Epidermal melanocyte (primary cell): ENCODE measurements at regions not wholly inside any gene's neighbourhood (a gene's known extent, or its start where the extent isn't known, plus 50 kb on each side); places are given as distances from the start of the nearest gene placed in this dataset.

Experiments used
- DNase-seq: peaks from one replicate; pipeline ENCODE4 v3.0.0; 2011; ENCODE audit warnings: low spot score; ENCODE audit not compliant: insufficient read length

DNA sequence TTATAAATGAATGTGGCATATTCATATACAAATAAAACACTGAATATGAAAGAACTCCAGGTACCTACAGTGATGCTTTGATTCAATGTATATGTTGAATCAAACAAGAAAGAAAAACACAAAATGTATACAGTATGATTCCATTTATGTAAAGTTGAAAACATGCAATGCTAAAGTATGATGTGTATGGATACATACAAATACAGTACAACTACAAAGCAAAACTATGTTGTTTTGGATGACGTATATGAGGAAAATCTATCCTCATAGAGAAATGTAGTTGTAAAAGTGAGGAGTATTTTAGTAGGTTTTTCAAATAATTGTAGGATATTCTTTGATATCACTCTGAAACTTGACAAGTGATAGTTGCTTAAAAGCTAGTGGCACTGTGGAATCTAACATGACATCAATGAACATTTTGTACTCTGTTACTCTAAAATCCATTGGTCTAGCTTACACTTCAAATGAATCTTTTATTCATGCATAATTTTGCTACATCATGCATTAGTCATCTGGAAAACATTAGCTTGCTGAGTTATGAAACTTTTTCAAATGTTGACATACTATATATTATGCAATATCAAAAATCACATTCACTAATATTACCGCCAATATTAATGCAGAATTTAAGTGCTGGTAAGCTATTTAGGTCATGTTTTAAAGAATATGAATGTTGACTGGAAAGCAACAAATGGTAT, 278.1 kb upstream of the CHRNA7 start:
- no peak for DNase-seq

DNA sequence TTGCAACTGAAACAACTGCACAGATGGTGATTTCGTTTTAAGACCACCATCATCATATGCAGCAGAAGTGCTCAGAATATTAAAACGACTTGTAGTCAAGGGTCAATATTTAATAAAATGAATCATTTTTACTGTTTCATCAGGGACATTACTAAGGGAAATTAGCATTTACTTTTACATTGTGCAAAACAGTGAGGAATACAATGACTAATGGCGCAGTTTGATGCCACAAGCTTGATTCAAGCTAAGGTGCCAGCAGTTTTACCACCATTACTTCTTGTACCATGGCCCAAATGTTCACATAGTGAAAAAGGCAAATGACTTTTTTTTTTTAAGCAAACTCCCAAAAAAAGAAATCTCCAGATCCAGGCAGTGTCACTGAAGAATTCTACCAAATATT, 277.4 kb upstream of the CHRNA7 start:
- no peak for DNase-seq

DNA sequence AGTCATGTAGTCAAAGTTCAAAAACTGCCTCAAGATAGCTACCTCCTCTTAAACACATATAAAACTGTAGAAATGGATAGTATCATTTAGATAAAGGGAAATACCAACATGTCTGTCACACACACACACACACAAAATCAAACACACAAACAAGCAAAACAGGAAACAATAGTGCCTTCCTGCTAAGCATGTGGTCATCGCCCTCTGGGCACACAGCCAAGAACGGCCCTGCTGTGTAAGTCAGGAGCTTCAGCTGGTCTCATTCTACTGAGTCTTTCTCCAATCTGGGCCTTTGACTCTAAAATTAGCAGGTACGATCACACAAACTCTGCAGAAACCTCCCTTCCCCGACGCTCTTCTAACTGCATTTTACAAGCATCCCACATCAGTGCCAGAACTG, 272.2 kb upstream of the CHRNA7 start:
- no peak for DNase-seq

DNA sequence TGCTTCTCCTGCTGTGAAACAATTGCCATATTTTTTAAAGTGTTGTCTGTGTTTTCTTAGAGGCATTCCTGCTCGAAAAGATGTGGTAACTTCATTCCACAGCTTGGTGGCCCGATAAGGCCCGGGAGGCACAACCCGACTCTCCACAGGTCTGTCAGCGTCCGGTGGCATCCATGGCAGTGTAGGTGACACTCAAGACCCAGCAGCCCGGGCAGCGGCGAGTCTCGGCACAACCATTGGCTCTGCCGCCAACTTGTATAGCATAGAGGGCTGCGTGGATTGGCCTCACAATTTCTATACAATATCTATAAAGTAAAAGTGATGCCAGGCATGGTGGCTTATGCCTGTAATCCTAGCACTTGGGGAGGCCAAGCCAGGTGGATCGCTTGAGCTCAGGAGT, 262.3 kb upstream of the CHRNA7 start:
- DNase-seq = no peak

DNA sequence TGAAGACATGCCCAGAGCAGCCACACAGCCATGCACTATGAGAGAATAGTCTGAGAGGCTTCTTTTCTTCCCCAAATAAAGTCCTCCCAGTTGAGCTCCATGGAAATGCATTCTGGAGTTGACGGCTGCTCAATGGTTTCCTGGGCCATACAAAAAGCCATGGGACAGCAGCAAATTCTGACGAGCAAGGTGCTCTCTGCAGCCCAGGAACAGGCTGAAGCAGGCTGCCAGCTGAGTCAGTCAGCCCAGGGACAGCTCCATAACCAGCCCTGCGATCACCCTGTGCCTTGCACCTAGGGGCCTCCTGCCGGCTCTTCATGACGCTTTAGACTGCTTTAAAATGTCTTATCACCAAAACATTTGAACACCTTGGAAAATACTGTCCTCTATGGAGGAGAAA, 256.3 kb upstream of the CHRNA7 start:
- DNase-seq = no peak

DNA sequence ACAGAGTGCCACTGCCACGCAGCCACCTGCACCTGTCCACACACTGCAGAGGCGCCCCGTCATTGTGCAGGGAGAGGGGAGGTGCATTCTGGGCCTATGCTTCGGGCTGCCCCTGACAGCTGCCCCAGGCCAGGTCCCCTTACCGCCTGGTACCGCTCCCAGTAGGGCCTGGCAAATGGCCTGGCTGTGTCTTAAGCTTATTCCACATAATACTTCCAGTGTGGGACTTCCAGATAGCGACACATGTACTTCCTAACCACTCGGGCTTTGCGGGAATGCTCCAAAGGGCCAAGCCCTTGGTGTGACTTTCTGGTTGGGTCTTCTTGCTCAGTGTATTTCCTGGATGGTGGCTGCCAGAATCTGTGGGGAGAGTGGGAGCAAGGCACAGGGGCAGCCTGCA, 254.3 kb upstream of the CHRNA7 start:
- no peak for DNase-seq

DNA sequence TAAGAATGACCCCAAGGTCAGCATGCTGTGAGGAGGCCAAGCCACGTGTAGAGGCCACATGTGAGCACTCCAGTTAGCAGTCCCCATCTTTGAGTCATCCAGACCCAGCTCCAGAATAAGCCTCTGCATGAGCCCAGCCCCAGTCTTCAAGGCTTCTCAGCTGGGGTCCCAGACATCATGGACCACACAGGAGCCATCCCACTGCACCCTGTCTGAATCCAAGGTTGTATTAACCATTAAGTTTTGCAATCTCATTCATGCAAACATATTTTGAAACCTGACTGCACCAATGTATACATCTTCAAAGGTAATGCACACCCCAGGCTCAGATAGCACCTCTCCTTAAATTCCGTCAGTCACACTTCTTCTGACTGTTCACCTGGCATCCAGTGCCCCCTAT, 249.1 kb upstream of the CHRNA7 start:
- no peak for DNase-seq

DNA sequence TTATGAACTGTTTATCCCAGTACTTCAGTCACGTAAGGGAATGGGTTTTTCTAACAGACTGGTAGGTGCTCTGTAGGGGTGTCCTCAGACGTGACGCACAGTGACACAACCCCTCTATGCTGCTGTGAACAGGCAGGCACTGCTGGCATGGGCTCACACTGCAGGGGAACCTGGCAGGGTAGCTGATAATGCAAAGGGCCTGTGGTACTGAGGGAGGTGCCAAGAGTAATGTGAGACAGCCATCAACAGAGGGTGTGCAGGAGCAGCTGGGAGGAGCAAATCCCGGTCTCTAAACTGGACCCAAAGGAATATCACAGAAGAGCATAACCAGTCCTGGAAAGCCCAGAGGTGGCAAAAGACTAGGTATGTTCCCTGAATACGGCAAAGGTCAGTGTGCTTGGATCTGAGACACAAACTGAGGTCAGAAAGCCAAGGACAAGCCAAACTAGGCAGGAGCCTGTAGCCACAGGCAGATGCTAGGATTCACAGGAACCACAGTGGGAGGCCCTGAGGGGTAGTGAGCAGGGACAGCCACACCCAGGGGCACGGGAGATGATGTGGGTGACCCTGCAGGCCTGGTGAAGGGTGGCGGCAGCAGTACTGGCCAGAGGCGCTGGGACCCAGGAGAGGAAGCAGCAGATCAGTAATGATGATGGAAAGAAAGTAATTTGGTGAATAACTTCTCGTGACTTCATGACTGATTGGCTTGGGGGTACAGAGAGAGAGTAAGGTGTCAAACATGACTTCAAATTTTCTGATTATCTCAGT, 248.1 kb upstream of the CHRNA7 start:
- no peak for DNase-seq

DNA sequence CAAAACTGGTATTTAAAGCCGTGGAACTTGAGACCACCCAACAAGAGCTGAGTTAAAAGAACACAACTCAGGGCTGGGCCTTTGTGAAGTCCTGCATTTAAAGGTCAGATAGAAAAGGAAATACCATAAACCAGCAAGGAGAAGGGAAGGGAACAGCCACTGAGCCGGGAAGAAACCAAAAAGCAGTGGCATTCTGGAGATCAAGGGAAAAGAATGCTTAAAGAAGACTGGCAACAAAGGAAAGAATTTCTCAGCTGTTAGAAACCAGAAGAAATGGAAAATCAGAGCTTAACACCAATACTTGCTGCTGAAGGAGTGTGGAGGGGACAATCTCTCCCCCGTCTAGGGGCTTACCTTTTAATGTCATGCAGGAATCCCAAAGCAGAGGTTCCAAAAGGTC, 247.4 kb upstream of the CHRNA7 start:
- DNase-seq = no peak

DNA sequence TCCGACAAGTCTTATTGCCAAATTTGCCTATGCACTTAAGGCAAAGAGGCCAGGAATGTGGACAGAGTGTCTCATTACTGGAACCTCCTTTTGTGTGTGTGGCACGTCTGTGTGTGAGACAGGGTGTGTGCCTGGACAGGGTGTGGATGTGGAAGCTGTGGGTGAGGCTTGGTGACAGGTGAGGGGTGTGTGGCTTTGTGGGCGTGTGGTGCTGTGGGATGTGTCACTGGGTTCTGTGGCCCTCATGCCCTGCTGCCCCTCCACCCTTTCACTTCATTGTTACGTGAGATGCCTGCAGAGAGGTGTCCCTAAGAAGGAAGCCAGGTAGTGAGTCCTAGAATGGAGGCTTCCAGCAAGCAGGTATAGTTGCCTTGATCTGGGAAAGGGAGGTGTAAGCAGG, 244.0 kb upstream of the CHRNA7 start:
- DNase-seq = no peak

DNA sequence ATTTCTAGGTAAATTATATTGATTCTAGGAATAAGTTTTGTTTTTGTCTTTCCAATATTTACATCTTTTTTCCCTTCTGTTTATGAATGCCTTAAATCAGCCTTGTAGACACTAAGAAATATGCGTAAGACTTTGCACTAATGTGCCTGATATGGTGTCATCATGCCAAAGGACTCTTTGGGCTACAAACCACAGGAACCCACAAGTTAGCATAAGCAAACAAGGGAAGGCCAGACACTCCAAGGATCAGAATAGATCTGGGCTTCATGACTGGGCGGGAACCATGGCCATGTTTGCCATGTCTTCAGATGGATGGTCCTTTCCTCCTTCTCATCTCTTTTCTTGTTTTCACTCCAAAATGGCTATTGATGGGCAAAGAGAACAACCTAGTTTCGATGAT, 242.2 kb upstream of the CHRNA7 start:
- no peak for DNase-seq

DNA sequence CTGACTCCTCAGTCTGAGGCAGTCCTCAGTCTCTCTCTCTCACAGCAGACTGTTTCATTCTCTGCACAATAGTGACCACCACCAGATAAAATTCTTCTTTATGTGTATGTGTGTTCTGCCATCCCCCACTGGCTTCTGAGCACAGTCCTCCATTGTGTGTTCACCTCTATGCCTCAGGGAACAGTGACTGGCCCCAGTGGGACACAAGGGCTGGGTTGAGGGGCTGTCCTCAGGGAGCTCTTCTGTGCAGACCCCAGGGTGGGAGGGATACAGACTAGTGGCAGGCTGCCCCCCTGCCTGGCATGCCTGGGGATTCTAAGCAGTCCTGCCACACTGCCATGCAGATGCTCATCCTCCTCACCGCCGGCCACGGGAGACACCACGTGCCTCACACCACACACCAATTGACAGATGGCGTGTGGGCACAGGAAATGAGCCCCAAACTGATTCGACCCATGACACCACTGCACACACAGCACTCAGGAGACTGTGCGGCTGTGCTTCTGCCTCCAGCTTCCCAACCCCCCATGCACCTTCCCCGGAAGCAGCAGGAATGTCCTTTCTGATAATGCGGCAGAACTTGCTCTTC, 237.6 kb upstream of the CHRNA7 start:
- DNase-seq = no peak

DNA sequence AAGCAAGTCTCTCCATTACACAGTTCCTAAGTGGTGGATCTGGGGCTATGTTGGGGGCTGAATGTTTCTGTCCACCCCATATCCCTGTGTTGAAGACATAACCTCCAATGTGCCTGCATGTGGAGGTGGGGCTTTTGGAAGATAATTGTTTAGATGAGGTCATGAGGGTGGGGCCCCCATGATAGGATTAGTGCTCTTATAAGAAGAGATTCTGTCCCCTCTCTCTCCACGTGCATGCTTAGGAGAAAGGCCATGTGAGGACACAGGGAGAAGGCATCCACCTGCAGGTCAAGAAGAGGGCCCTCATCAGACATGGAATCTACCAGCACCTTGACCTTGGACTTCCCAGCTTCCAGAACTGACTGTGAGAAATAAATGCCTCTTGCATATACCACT, 231.0 kb upstream of the CHRNA7 start:
- no peak for DNase-seq

DNA sequence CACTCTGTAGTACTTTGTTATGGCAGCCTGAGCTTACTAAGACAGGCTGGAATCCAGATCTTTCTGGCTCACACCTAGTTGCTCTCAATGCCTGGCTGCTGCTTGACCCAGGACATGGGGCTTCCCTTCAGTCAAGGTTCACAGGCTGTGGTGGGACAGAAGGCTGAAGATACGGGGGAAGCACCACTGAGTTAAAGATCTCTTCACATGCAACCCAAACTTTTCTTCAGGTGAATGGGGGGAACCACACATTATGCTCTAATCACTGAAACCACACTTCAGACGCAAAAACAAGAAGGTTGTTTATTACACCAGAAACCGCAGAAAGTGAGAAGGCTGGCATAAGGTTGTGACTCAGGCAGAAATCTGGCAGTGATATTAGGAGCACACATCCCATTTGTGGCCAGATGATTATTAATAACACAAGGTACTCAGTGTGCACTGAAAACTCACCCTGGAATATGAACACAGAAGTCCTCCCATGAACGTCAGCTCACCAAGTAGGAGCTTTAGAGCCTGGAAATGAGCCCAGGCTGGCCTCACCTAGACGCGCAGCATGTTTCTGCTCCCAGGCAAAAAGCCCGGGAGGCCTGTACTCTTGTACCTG, 230.5 kb upstream of the CHRNA7 start:
- no peak for DNase-seq

DNA sequence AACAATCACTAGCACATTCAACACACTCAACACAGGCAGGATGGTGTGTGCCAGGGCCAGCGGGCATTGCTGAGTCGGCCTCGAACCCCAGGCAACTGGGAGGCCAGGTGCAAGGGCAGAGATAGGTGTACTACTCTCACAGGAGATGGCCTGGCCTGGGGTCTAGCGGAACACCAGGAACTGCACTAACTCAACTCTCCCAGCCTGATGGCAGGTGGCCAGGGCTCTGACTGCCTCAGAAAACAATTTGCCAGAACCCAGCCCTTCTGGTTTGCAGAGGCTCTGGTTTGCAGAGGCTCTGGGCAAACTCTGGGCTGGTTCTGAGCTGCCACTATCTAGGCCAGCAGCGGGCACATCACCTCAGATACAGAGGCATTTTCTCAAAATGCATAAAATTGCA, 229.2 kb upstream of the CHRNA7 start:
- DNase-seq = no peak

DNA sequence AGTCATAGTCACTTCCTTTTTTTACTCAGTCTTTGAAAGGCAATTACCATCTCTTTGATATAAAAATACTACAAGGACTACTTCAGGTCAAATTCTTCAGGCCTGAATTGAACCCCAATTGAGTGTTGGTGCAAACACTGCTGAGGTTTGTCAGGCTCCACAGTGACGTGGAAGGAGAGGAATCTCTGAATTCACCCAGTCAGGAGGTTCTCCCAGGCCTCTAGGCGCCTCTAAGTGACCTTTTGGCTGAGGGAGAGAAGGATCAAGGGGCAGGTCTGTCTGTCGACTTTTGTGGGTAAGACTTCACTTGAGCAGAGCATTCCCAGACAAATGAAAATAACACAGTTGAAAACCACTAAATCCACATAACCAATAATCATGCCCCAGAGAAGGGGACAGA, 227.6 kb upstream of the CHRNA7 start:
- DNase-seq = no peak

DNA sequence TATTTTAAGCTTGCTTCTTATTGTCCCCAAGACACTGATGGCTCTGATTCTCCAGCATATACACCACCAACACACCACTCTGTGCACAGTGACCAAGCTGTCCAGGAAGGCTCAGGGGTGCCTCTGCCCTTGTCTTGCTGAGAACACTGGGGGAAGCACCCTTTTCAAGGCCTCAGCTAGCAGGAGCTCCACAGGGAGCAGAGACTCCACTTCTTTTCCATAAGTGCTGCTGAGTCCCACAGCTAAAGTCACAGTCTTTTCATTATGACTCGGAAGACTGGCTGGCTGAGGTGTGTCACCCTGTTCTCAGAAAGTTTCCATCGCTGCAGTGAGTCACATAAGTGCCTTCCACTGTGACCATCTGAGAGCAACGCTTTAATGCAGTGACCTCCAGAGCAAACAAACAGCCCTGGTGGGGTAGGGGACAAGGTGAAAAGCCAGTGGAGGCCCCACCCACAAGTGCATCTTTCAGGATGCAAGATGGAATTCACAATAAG, 226.9 kb upstream of the CHRNA7 start:
- no peak for DNase-seq

DNA sequence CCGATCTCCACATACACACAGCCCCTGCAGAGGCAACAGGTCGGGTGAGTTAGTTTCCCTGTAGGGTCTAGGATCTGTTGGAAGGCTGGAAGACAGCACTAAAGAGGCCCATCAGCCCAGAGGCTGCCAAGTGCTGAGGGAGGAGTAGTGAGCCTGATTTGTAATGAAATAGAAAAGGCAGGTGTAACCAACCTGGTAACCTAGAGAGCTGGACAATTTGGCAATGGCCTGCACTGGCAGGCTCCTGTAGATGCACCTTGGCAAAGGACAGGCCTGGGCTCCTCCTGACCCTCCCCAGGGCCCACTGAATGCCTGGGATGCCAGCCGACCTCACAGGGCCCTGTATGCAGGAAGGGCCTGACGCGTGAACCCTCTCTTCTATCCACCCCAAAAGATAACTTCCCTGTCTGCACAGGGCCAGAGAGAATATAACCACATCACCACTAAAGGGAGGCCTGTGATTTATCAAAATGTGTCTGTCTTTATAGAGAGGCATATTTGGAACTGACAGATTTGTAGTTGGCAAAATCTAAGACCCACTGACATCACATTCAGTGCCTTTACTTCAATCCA, 225.1 kb upstream of the CHRNA7 start:
- DNase-seq = no peak

DNA sequence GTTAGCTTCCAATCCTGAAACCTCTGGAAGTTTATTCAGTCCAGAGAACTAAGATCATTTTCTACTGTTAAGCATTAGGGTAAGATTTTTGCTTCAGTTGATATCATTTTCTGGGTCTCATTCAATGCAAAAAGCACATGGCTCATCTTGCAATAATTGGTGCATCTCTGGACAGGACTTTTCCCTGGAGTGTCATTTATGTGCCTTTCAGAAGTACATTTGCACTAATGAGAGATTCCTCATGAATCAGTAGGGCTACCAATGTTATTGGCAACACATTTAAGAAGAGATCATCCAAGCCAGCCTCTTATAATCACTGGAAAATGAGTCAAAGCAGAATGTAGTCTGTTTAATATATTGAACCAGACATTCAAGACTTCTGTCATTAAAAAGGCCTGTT, 224.2 kb upstream of the CHRNA7 start:
- DNase-seq = no peak

DNA sequence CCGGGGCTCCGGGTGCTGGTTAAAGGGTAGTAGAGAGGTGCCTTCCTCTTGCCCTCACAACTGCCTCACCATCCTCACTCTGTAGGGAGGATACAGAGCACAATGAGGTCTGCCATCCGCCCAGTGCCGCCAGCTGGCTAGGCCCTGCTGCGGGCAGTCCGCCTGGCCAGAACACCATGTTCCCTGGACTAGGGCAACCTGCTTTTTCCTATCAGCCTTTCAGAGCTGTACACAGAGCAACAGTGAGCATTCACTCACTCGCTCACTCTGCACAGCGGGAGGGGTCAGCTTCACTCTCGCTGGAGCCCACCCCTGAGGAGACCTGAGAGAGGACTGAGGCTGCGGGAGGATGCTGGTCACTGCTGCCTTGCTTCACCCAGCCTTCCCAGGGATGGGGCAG, 218.7 kb upstream of the CHRNA7 start:
- no peak for DNase-seq

DNA sequence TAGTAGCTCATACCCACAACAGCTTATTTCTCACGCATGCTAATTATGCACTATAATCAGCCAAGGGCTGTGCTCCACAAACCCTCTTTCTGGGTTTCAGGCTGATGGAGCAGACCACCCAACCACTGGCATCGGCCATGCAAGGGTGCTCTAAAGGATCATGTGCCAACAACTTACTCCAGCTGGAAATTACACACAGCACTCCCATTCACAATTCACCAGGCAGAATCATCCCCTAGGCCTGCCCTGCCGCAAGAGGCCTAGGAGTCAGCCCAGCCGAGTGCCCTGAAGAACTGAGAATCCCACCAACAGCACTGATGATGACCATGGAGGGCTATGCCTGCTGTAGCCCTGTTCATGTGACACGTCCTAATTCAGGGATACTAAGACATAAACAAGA, 216.2 kb upstream of the CHRNA7 start:
- peak; percentile 52 for DNase-seq
